Suprapubic skin (tissue), 4 donors: ENCODE measurements at regions not wholly inside any gene's neighbourhood (a gene's known extent, or its start where the extent isn't known, plus 50 kb on each side); places are given as distances from the start of the nearest gene placed in this dataset.

Experiments used
- DNase-seq, 2 donors: peaks; one replicate each; pipeline ENCODE4 v3.0.0-alpha.2; 2019; ENCODE audit warnings: low spot score in 2 of 2
- H3K27ac ChIP-seq: fragments of 200-600 bp; sonication (generic); one replicate; pipeline ENCODE4 v1.5.1; 2019
- H3K27me3 ChIP-seq: fragments of 200-600 bp; sonication (generic); one replicate; pipeline ENCODE4 v1.5.1; 2019
- H3K36me3 ChIP-seq: fragments of 200-600 bp; sonication (generic); one replicate; pipeline ENCODE4 v1.5.1; 2019
- H3K4me1 ChIP-seq: fragments of 200-600 bp; sonication (generic); one replicate; pipeline ENCODE4 v1.5.1; 2019
- H3K4me3 ChIP-seq: fragments of 200-600 bp; sonication (generic); one replicate; pipeline ENCODE4 v1.5.1; 2019; ENCODE audit warnings: mild to moderate bottlenecking
- H3K9me3 ChIP-seq: fragments of 200-600 bp; sonication (generic); one replicate; pipeline ENCODE4 v1.5.1; 2019
- EP300 ChIP-seq: sonication (generic); formaldehyde crosslinking; IDR thresholded peaks from one replicate; pipeline ENCODE4 v1.6.1; 2017; ENCODE audit warnings: antibody characterized with exemption
- POLR2A ChIP-seq, 2 donors: fragments of 450-650 bp; IDR thresholded peaks; one replicate each; pipeline ENCODE4 v1.6.1; 2017; ENCODE audit warnings: antibody characterized with exemption in 2 of 2, mild to moderate bottlenecking in 2 of 2, moderate library complexity in 2 of 2
- POLR2AphosphoS5 ChIP-seq, 3 donors: sonication (generic); formaldehyde crosslinking; IDR thresholded peaks; one replicate each; pipeline ENCODE4 v1.6.1; 2017; ENCODE audit warnings: antibody characterized with exemption in 3 of 3
- WGBS: methylation state at CpG from one replicate; pipeline ENCODE4 v1.1.5; 2018; 5-methylcytosine and 5-hydroxymethylcytosine counted together
- TF ChIP-seq, protein P1 (sequence below), 2 donors: fragments of 200-600 bp in 1 of 2; fragments of 450-650 bp in 1 of 2; sonication (generic) in 1 of 2; IDR thresholded peaks; one replicate each; pipeline ENCODE4 v1.5.1; 2016 to 2019; ENCODE audit warnings: antibody characterized with exemption in 2 of 2, mild to moderate bottlenecking in 1 of 2, moderate library complexity in 1 of 2

DNA sequence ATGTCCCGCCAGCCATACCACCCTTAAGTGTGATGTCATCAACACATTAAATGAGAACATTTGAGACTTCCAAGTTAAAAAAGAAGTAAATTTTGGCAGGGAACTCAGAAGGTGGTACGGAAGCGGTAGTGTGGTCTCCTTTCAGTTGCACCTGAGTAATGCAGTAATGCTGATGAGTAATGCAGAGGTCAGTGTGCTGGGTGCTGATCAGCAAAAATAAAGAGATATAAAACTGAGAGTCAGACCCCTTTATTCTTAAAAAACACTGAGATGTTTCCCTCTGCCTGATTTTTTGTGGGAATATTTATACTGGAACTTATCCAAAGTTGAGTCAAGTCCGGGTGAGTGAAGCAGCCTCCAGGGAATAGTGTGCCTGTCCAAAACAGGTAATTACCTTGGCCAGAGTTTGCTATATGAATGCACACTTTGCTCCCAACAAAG is 370.6 kb upstream of the PRICKLE1 start:
- H3K27me3 ChIP-seq: no peaks in the 10 kb centered on the region
- H3K27ac ChIP-seq: no peak overlapping the region
- H3K9me3 ChIP-seq: no peaks in the 10 kb centered on the region
- no peak overlapping the region for H3K4me3 ChIP-seq
- WGBS: 64% methylated on average over 4 of the region's 4 CpGs
- H3K4me1 ChIP-seq: peaks cover 15% of the 10 kb centered on the region
- no peak for TF ChIP-seq EP300
- no peak for TF ChIP-seq POLR2A (IDR thresholded peaks at IDR 0.05)
- TF ChIP-seq POLR2AphosphoS5 (IDR thresholded peaks at IDR 0.05): no peak
- TF ChIP-seq, protein P1, sequence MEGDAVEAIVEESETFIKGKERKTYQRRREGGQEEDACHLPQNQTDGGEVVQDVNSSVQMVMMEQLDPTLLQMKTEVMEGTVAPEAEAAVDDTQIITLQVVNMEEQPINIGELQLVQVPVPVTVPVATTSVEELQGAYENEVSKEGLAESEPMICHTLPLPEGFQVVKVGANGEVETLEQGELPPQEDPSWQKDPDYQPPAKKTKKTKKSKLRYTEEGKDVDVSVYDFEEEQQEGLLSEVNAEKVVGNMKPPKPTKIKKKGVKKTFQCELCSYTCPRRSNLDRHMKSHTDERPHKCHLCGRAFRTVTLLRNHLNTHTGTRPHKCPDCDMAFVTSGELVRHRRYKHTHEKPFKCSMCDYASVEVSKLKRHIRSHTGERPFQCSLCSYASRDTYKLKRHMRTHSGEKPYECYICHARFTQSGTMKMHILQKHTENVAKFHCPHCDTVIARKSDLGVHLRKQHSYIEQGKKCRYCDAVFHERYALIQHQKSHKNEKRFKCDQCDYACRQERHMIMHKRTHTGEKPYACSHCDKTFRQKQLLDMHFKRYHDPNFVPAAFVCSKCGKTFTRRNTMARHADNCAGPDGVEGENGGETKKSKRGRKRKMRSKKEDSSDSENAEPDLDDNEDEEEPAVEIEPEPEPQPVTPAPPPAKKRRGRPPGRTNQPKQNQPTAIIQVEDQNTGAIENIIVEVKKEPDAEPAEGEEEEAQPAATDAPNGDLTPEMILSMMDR (IDR thresholded peaks at IDR 0.05): no peak
- no peaks in the 10 kb centered on the region for H3K36me3 ChIP-seq
- no peak for DNase-seq

- TF ChIP-seq EP300 (no peak), POLR2A (IDR thresholded peaks at IDR 0.05) (no peak), POLR2AphosphoS5 (IDR thresholded peaks at IDR 0.05) (no peak)
- TF ChIP-seq, protein P1 (IDR thresholded peaks at IDR 0.05): no peak
- Histone ChIP-seq H3K27me3 (no peaks in the 10 kb centered on the region), H3K36me3 (no peaks in the 10 kb centered on the region), H3K4me1 (peaks cover 11% of the 10 kb centered on the region), H3K4me3 (no peak overlapping the region), H3K27ac (no peak overlapping the region), H3K9me3 (no peaks in the 10 kb centered on the region)
- 60% methylated on average over 1 of the region's 1 CpG for WGBS
- DNase-seq: no peak
Measured at GRCh38 chr12:42958291-42958674, 368.7 kb upstream of the PRICKLE1 start.

- H3K27ac ChIP-seq: no peak overlapping the region
- peaks cover 11% of the 10 kb centered on the region for H3K4me1 ChIP-seq
- H3K4me3 ChIP-seq: no peak overlapping the region
- H3K27me3 ChIP-seq: no peaks in the 10 kb centered on the region
- no peaks in the 10 kb centered on the region for H3K9me3 ChIP-seq
- WGBS: 51% methylated on average over 1 of the region's 1 CpG
- DNase-seq: no peak
- TF ChIP-seq POLR2A (IDR thresholded peaks at IDR 0.05): no peak
- TF ChIP-seq, protein P1 (IDR thresholded peaks at IDR 0.05): no peak
- no peak for TF ChIP-seq EP300
- no peak for TF ChIP-seq POLR2AphosphoS5 (IDR thresholded peaks at IDR 0.05)
- no peaks in the 10 kb centered on the region for H3K36me3 ChIP-seq
Measured at GRCh38 chr12:42957561-42958290, 368.2 kb upstream of the PRICKLE1 start.

- no peak overlapping the region for H3K4me3 ChIP-seq
- H3K27ac ChIP-seq: no peak overlapping the region
- 63% methylated on average over 3 of the region's 3 CpGs for WGBS
- TF ChIP-seq, protein P1 (IDR thresholded peaks at IDR 0.05): no peak
- no peak for TF ChIP-seq POLR2A (IDR thresholded peaks at IDR 0.05)
- TF ChIP-seq POLR2AphosphoS5 (IDR thresholded peaks at IDR 0.05): no peak
- TF ChIP-seq EP300: no peak
- no peaks in the 10 kb centered on the region for H3K36me3 ChIP-seq
- H3K9me3 ChIP-seq: no peaks in the 10 kb centered on the region
- H3K4me1 ChIP-seq: peaks cover 11% of the 10 kb centered on the region
- no peak for DNase-seq
- no peaks in the 10 kb centered on the region for H3K27me3 ChIP-seq
Measured at GRCh38 chr12:42957136-42957535, 367.6 kb upstream of the PRICKLE1 start.

- Histone ChIP-seq H3K4me3 (no peak overlapping the region), H3K36me3 (no peaks in the 10 kb centered on the region), H3K27ac (no peak overlapping the region), H3K27me3 (no peaks in the 10 kb centered on the region), H3K9me3 (no peaks in the 10 kb centered on the region), H3K4me1 (peaks cover 2% of the 10 kb centered on the region)
- no peak for TF ChIP-seq POLR2A (IDR thresholded peaks at IDR 0.05)
- no peak for TF ChIP-seq EP300
- TF ChIP-seq POLR2AphosphoS5 (IDR thresholded peaks at IDR 0.05): no peak
- TF ChIP-seq, protein P1 (IDR thresholded peaks at IDR 0.05): no peak
- no peak for DNase-seq
- 100% methylated on average over 2 of the region's 2 CpGs for WGBS
Measured at GRCh38 chr12:42953021-42953420, 363.5 kb upstream of the PRICKLE1 start.
